GM13976 (cell line): ENCODE measurements at regions not wholly inside any gene's neighbourhood (a gene's known extent, or its start where the extent isn't known, plus 50 kb on each side); places are given as distances from the start of the nearest gene placed in this dataset.

Experiments
- DNase-seq: peaks from one replicate; pipeline ENCODE4 v3.0.0; 2012; ENCODE audit warnings: low spot score
- CTCF ChIP-seq: IDR thresholded peaks from 2 replicates; pipeline ENCODE4 v1.5.1; 2012; ENCODE audit warnings: borderline replicate concordance, mild to moderate bottlenecking; ENCODE audit not compliant: insufficient read depth; ENCODE audit errors: extremely low read depth, missing control alignments, control extremely low read depth
- in situ Hi-C: fragments of 300-500 bp; cut with MboI; formaldehyde crosslinking; loops from one replicate; pipeline ENCODE4 v1.12.0; 2022; ENCODE audit warnings: low sequenced_read_pairs, mixed read lengths, inconsistent platforms; ENCODE audit not compliant: unreplicated experiment

GRCh38 chr6:1509241-1509640 is 100.5 kb upstream of the FOXC1 start:
- TF ChIP-seq CTCF = no peak
- in situ Hi-C loops = no loop called here
- DNase-seq = no peak

GRCh38 chr6:1510239-1510638 is 99.5 kb upstream of the FOXC1 start:
- in situ Hi-C loops = no loop called here
- DNase-seq = no peak
- no peak for TF ChIP-seq CTCF

GRCh38 chr6:1513215-1513780 is 96.4 kb upstream of the FOXC1 start:
- no peak for TF ChIP-seq CTCF
- in situ Hi-C loops = no loop called here
- no peak for DNase-seq

GRCh38 chr6:1514078-1514477 is 95.6 kb upstream of the FOXC1 start:
- no peak for TF ChIP-seq CTCF
- in situ Hi-C loops = no loop called here

GRCh38 chr6:1515280-1515679 is 94.4 kb upstream of the FOXC1 start:
- in situ Hi-C loops = no loop called here
- no peak for DNase-seq
- TF ChIP-seq CTCF = no peak

More at GRCh38 chr6:1514078-1514477, 95.6 kb upstream of the FOXC1 start:
- DNase-seq = no peak

- in situ Hi-C loops = no loop called here
- no peak for DNase-seq
- TF ChIP-seq CTCF = no peak
Observed at GRCh38 chr6:1515781-1516180, 93.9 kb upstream of the FOXC1 start.
